ENCODE measurements at regions not wholly inside any gene's neighbourhood (a gene's known extent, or its start where the extent isn't known, plus 50 kb on each side); places are given as distances from the start of the nearest gene placed in this dataset.
A peak's percentile ranks its signal among the peaks of the same experiment; 100 is the strongest.

DNA sequence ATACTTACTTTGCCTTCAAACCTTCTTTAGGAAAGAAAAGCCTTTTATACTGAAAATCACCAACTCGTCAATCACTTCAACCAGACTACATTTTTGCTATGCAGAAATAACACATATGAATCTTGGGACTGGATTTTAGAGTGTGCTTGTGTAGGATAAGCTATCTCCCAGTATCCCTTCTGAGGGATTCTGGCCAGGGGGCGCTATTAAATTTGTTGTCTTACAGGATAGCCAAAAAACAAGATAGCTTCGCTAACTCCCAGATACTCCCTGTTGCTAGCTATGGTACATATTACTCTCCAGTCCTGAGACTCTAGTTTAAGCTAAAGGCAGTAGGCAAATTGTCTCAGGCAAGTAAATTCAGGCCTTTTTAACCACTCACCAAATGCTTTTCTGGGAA lies 167.2 kb downstream of the LHFPL1 start:
- Mint-ChIP-seq H3K9me3 (peaks cover 25% of the 10 kb centered on the region), H3K4me1 (peaks cover 2% of the 10 kb centered on the region), H3K4me3 (no peak overlapping the region), H3K27me3 (ENCODE audit: insufficient read depth) (no peaks in the 10 kb centered on the region), H3K27ac (no peak overlapping the region), H3K36me3 (ENCODE audit: low read depth) (peaks cover 7% of the 10 kb centered on the region)
- H3K9ac ChIP-seq (ENCODE audit: extremely low read depth, low read length, poor library complexity, severe bottlenecking) = no peak overlapping the region
- no peak overlapping the region for H3K4me3 ChIP-seq (ENCODE audit: low read length)
- H3K4me1 ChIP-seq (ENCODE audit: control insufficient read depth, insufficient read depth, low read length) = no peaks in the 10 kb centered on the region
- no peak overlapping the region for H3K27ac ChIP-seq (ENCODE audit: low read depth, low read length)
- TF ChIP-seq, protein P1, sequence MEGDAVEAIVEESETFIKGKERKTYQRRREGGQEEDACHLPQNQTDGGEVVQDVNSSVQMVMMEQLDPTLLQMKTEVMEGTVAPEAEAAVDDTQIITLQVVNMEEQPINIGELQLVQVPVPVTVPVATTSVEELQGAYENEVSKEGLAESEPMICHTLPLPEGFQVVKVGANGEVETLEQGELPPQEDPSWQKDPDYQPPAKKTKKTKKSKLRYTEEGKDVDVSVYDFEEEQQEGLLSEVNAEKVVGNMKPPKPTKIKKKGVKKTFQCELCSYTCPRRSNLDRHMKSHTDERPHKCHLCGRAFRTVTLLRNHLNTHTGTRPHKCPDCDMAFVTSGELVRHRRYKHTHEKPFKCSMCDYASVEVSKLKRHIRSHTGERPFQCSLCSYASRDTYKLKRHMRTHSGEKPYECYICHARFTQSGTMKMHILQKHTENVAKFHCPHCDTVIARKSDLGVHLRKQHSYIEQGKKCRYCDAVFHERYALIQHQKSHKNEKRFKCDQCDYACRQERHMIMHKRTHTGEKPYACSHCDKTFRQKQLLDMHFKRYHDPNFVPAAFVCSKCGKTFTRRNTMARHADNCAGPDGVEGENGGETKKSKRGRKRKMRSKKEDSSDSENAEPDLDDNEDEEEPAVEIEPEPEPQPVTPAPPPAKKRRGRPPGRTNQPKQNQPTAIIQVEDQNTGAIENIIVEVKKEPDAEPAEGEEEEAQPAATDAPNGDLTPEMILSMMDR (conservative IDR thresholded peaks at IDR 0.05) = peak; percentile 70
- H3K9me3 ChIP-seq (ENCODE audit: control insufficient read depth, low read length) = peaks cover 20% of the 10 kb centered on the region
- DNase-seq = peak; percentile 70
- no peaks in the 10 kb centered on the region for H3K36me3 ChIP-seq (ENCODE audit: control insufficient read depth, insufficient read depth, low read length)
- WGBS, 2 experiments (ENCODE audit: insufficient coverage in 1 of 2, insufficient read length in 1 of 2) = 83% methylated on average over 2 of the region's 3 CpGs; no CpG with 5 or more reads in 1 of the 2 experiments
- H3K27me3 ChIP-seq (ENCODE audit: control insufficient read depth, insufficient read depth, low read length, poor library complexity, severe bottlenecking) = no peaks in the 10 kb centered on the region

GRCh38 chrX:112510629-112511028 lies 169.1 kb downstream of the LHFPL1 start:
- no peak overlapping the region for H3K9ac ChIP-seq (ENCODE audit: extremely low read depth, low read length, poor library complexity, severe bottlenecking)
- H3K27ac Mint-ChIP-seq = no peak overlapping the region
- no peak for DNase-seq
- H3K27me3 ChIP-seq (ENCODE audit: control insufficient read depth, insufficient read depth, low read length, poor library complexity, severe bottlenecking) = no peaks in the 10 kb centered on the region
- no peaks in the 10 kb centered on the region for H3K27me3 Mint-ChIP-seq (ENCODE audit: insufficient read depth)
- H3K4me1 ChIP-seq (ENCODE audit: control insufficient read depth, insufficient read depth, low read length) = no peaks in the 10 kb centered on the region
- peaks cover 24% of the 10 kb centered on the region for H3K9me3 Mint-ChIP-seq
- peaks cover 2% of the 10 kb centered on the region for H3K4me1 Mint-ChIP-seq
- H3K4me3 ChIP-seq (ENCODE audit: low read length) = no peak overlapping the region
- H3K4me3 Mint-ChIP-seq = no peak overlapping the region
- H3K27ac ChIP-seq (ENCODE audit: low read depth, low read length) = no peak overlapping the region
- WGBS, 2 experiments (ENCODE audit: insufficient coverage in 1 of 2, insufficient read length in 1 of 2) = 90% methylated on average over 3 of the region's 3 CpGs; no CpG with 5 or more reads in 1 of the 2 experiments
- peaks cover 7% of the 10 kb centered on the region for H3K36me3 Mint-ChIP-seq (ENCODE audit: low read depth)
- TF ChIP-seq, protein P1 (conservative IDR thresholded peaks at IDR 0.05) = no peak
- no peaks in the 10 kb centered on the region for H3K36me3 ChIP-seq (ENCODE audit: control insufficient read depth, insufficient read depth, low read length)
- H3K9me3 ChIP-seq (ENCODE audit: control insufficient read depth, low read length) = peaks cover 18% of the 10 kb centered on the region

DNA sequence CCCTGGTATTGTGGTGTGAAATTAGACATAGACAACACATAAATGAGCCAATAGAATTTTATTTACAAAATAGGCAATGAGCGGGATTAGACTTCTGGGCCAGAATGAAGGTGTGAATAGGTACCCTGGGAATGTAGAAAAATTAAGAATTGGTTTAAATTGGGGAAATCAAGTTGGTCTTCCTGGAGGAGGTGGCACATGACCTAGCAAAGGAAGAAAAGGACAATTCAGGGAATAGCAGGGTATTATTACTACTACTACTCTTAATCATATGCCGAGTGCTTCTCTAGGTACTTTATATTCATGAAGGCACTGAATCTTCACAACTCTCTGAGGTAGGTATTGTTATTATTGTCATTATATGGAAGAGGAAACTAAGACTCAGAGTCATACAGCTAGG lies 202.1 kb downstream of the LHFPL1 start:
- TF ChIP-seq, protein P1 (conservative IDR thresholded peaks at IDR 0.05) = no peak
- Histone ChIP-seq H3K36me3 (ENCODE audit: control insufficient read depth, insufficient read depth, low read length) (no peaks in the 10 kb centered on the region), H3K27ac (ENCODE audit: low read depth, low read length) (no peak overlapping the region), H3K4me3 (ENCODE audit: low read length) (no peak overlapping the region), H3K27me3 (ENCODE audit: control insufficient read depth, insufficient read depth, low read length, poor library complexity, severe bottlenecking) (no peaks in the 10 kb centered on the region), H3K9ac (ENCODE audit: extremely low read depth, low read length, poor library complexity, severe bottlenecking) (no peak overlapping the region), H3K4me1 (ENCODE audit: control insufficient read depth, insufficient read depth, low read length) (no peaks in the 10 kb centered on the region), H3K9me3 (ENCODE audit: control insufficient read depth, low read length) (no peaks in the 10 kb centered on the region)
- H3K36me3 Mint-ChIP-seq (ENCODE audit: low read depth) = peaks cover 2% of the 10 kb centered on the region
- H3K4me1 Mint-ChIP-seq = peaks cover 8% of the 10 kb centered on the region
- WGBS, 2 experiments (ENCODE audit: insufficient coverage in 1 of 2, insufficient read length in 1 of 2) = 80 to 86% methylated on average over 1 of the region's 2 CpGs
- no peak overlapping the region for H3K4me3 Mint-ChIP-seq
- H3K27me3 Mint-ChIP-seq (ENCODE audit: insufficient read depth) = no peaks in the 10 kb centered on the region
- no peak for DNase-seq
- peaks cover 8% of the 10 kb centered on the region for H3K9me3 Mint-ChIP-seq
- H3K27ac Mint-ChIP-seq = no peak overlapping the region
